ENCODE measurements at regions not wholly inside any gene's neighbourhood (a gene's known extent, or its start where the extent isn't known, plus 50 kb on each side); places are given as distances from the start of the nearest gene placed in this dataset.
"Not testable (repeated sequence)": the region's sequence is repeated elsewhere in the genome, so short reads cannot be mapped to it uniquely, and the experiment has no call there.

DNA sequence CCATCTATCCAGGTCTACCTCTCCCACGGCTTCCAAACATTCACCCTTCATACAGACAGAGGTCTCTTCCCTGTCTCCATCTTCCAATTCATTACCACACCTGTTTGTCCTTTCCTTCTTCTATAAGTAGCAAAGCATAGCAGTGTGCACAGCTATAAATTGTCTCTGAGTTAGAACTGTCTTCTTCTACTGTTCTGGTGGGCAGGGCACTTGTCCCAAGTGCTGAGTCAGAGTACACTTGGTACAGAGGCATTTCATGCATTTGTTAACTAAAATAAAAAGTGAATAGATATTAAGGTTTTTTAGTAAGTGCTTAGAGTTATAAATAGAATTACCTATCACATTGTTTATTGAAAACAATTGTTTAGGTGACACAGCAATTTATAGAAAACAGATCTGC, 150.1 kb upstream of the CCDC54 start:
- H3K27ac ChIP-seq, result no peak overlapping the region
- no peak for ATAC-seq (ENCODE audit: insufficient number of reproducible peaks, low FRiP score, low read depth)
- H3K27me3 ChIP-seq (replicated peaks; ENCODE audit: insufficient read depth), result no peaks in the 10 kb centered on the region
- H3K4me3 ChIP-seq, result no peak overlapping the region
- H3K4me1 ChIP-seq (ENCODE audit: control insufficient read depth in 1 of 2, low read depth in 2 of 2), result peaks cover 0 to 8% of the 10 kb centered on the region in 2 donors
- no peaks in the 10 kb centered on the region for H3K36me3 ChIP-seq
- no peaks in the 10 kb centered on the region for H3K9me3 ChIP-seq
- DNase-seq (ENCODE audit: low spot score), result no peak
- TF ChIP-seq, protein P1, sequence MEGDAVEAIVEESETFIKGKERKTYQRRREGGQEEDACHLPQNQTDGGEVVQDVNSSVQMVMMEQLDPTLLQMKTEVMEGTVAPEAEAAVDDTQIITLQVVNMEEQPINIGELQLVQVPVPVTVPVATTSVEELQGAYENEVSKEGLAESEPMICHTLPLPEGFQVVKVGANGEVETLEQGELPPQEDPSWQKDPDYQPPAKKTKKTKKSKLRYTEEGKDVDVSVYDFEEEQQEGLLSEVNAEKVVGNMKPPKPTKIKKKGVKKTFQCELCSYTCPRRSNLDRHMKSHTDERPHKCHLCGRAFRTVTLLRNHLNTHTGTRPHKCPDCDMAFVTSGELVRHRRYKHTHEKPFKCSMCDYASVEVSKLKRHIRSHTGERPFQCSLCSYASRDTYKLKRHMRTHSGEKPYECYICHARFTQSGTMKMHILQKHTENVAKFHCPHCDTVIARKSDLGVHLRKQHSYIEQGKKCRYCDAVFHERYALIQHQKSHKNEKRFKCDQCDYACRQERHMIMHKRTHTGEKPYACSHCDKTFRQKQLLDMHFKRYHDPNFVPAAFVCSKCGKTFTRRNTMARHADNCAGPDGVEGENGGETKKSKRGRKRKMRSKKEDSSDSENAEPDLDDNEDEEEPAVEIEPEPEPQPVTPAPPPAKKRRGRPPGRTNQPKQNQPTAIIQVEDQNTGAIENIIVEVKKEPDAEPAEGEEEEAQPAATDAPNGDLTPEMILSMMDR (IDR thresholded peaks at IDR 0.05), result no peak

DNA sequence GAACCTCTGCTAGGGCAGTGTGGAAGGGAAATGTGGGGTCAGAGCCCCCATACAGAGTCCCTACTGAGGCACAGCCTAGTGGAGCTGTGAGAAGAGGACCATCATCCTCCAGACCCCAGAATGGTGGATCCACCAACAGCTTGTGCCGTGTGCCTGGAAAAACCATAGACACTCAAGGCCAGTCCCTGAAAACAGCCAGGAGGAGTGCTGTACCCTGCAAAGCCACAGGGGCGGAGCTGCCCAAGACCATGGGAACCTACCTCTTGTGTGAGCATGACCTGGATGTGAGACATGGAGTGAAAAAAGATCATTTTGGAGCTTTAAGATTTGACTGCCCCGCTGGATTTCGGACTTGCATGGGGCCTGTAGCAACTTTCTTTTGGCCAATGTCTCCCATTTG, 143.4 kb upstream of the CCDC54 start:
- H3K4me3 ChIP-seq; DNase-seq (ENCODE audit: low spot score); H3K9me3 ChIP-seq; H3K36me3 ChIP-seq; ATAC-seq (ENCODE audit: insufficient number of reproducible peaks, low FRiP score, low read depth); H3K27ac ChIP-seq; H3K27me3 ChIP-seq (replicated peaks; ENCODE audit: insufficient read depth): not testable (repeated sequence)
- H3K4me1 ChIP-seq (ENCODE audit: control insufficient read depth in 1 of 2, low read depth in 2 of 2), result peaks cover 0 to 19% of the 10 kb centered on the region in 2 donors

DNA sequence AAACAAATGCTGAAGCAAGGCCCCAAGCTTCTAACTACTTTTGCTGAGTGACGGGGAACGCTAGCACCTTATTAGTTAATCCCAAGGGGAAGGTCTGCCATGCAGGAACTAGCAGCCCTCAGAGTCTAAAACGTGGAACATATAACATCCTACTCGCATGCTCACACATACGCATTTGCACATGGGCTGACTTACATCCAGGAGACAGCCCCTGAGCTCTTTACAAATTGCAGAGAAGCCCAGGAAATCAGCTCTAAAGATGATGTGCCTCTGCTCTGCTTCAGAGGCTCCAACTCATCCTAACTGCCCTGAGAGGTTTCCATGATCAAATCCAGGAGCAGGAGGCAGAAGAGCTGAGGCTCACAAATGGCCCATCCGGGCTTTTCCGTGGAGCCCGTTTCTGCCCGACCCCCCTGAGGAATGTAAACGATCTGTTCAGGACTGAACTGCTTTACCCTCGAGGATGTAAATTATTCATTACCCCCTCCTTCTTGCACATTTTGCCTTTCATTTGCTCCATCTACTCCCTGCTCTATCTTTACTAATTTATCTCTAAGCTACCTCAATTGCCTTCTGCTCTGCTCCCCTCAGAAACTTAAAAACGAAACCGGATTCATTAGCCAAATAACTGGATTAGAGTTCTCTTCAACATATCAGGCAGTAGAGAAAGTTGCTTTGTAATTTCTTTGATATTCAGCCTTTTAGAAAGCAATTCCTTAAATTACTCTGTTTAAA, 141.9 kb upstream of the CCDC54 start:
- Histone ChIP-seq H3K4me3 (peak overlapping the region; percentile 80), H3K27ac (peak overlapping the region; percentile 59 to 61), H3K27me3 (replicated peaks; ENCODE audit: insufficient read depth) (no peaks in the 10 kb centered on the region), H3K4me1 (ENCODE audit: control insufficient read depth in 1 of 2, low read depth in 2 of 2) (peaks cover 0 to 25% of the 10 kb centered on the region in 2 donors), H3K9me3 (no peaks in the 10 kb centered on the region), H3K36me3 (no peaks in the 10 kb centered on the region)
- no peak for DNase-seq (ENCODE audit: low spot score)
- peak; percentile 8 for ATAC-seq (ENCODE audit: insufficient number of reproducible peaks, low FRiP score, low read depth)
- TF ChIP-seq, protein P1 (IDR thresholded peaks at IDR 0.05), result no peak

DNA sequence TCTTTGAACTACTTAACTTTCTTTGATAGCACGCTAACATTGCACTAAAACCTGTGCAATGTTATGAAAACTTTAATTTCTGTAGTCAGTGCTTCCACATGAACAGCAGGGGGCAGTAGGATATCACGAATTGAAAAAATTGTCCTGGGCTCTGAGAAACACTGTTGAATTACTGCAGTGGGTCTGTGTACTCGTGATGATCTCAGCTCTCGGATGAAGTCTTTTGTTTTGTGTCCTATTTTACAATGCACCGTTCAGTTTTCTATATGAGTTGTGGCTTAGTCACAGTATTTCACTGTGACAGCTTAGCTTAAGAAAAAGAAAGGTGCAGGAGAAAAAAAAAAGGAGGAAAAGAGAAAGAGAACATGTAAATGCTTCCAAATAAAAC, 141.3 kb upstream of the CCDC54 start:
- Histone ChIP-seq H3K36me3 (no peaks in the 10 kb centered on the region), H3K4me3 (peak overlapping the region; percentile 80), H3K4me1 (ENCODE audit: control insufficient read depth in 1 of 2, low read depth in 2 of 2) (peaks cover 0 to 25% of the 10 kb centered on the region in 2 donors), H3K27me3 (replicated peaks; ENCODE audit: insufficient read depth) (no peaks in the 10 kb centered on the region), H3K9me3 (no peaks in the 10 kb centered on the region), H3K27ac (peak overlapping the region; percentile 59 to 61)
- peak; percentile 85 for ATAC-seq (ENCODE audit: insufficient number of reproducible peaks, low FRiP score, low read depth)
- TF ChIP-seq, protein P1 (IDR thresholded peaks at IDR 0.05), result peak; percentile 88
- no peak for DNase-seq (ENCODE audit: low spot score)

DNA sequence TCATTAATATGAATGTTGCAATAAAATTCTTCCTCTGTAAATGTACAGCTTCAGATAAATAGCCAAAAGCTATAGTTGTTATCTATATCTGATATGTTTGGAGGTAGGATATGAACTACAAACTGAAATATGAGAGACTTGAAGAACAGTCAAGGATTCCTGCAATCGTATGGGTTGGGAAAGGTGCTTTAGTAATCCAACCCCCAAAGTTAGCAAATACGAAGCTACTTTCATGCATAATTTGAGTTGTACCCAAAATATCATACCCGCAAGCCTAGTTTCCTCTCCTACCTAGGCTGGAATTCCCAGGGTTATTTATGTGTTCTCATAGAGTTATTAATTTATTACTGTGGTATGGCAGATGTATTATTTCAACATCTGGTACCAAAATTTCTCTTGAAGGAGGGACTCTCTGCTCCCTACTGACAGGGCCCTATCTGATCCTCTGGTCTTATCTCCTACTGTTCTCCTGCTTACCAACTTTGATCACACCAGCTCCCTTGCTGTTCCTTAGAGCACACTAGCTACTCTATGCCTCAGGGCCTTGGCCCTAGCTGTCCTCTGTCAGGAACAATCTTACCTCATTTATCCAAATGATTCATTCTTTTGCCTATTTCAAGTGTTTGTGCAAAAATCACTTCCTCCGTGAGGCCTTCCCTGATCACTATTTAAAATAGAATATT, 140.4 kb upstream of the CCDC54 start:
- Histone ChIP-seq H3K9me3 (no peaks in the 10 kb centered on the region), H3K36me3 (no peaks in the 10 kb centered on the region), H3K27ac (peak overlapping the region; percentile 59 to 61), H3K4me3 (no peak overlapping the region), H3K27me3 (replicated peaks; ENCODE audit: insufficient read depth) (no peaks in the 10 kb centered on the region), H3K4me1 (ENCODE audit: control insufficient read depth in 1 of 2, low read depth in 2 of 2) (peaks cover 0 to 28% of the 10 kb centered on the region in 2 donors)
- TF ChIP-seq, protein P1 (IDR thresholded peaks at IDR 0.05), result no peak
- DNase-seq (ENCODE audit: low spot score) (no peak), ATAC-seq (ENCODE audit: insufficient number of reproducible peaks, low FRiP score, low read depth) (no peak)
